LNCAP (cell line): ENCODE measurements at regions not wholly inside any gene's neighbourhood (a gene's known extent, or its start where the extent isn't known, plus 50 kb on each side); places are given as distances from the start of the nearest gene placed in this dataset.

Experiments used
- CTCF ChIP-seq: fragments of 450-650 bp; IDR thresholded peaks from 2 replicates; pipeline ENCODE4 v1.5.1; 2017; ENCODE audit warnings: mild to moderate bottlenecking

DNA sequence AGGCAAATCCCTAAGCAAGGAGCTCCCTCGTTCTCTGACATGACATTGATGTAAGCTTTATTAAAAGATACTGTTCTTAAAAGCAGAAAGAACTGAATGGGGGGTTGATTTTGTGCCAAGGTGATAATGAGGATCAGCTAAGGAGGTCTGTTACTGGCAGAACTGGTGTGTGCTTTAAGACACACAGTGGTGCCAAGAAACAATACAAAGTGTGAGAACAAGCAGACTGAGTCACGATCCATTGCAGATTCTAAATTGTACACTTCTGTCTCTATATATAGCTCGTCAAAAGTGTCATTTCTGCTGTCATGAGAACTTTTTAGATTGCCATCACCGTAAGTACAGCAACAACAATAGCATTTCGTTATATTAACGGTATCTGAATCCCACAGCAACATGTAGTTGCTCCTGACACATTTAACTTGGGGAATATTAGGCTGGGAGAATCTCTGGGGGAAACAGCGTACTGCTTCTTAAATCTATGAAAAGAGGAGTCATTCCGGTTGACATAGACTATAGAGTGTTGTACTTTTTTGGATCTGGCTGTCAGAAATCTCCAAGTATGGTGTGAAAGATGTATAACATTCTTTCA lies 151.3 kb upstream of the PRKD1 start:
- no peak for TF ChIP-seq CTCF

GRCh38 chr14:30082486-30082885 lies 154.8 kb upstream of the PRKD1 start:
- no peak for TF ChIP-seq CTCF

GRCh38 chr14:30084811-30085210 lies 157.2 kb upstream of the PRKD1 start:
- TF ChIP-seq CTCF, result no peak

DNA sequence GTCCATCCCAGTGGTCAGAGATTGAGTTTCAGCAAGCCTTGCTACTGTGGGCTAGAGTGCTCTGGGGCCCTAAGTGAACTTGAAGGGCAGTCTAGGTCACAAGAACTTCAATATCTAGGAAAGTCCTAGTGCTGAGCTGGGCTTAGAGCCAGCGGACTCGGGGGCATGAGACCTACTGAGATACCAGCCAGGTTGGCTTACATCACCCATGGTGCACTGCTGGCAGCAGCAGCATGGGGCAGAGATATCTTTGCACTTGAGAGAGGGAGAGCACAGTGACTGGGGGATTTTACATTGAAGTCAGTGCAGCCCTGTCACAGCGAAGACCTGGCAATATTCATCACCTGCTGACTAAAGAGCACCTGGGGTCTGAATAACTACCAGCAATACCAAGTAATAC lies 158.3 kb upstream of the PRKD1 start:
- no peak for TF ChIP-seq CTCF

GRCh38 chr14:30088620-30089019 lies 161.0 kb upstream of the PRKD1 start:
- no peak for TF ChIP-seq CTCF

DNA sequence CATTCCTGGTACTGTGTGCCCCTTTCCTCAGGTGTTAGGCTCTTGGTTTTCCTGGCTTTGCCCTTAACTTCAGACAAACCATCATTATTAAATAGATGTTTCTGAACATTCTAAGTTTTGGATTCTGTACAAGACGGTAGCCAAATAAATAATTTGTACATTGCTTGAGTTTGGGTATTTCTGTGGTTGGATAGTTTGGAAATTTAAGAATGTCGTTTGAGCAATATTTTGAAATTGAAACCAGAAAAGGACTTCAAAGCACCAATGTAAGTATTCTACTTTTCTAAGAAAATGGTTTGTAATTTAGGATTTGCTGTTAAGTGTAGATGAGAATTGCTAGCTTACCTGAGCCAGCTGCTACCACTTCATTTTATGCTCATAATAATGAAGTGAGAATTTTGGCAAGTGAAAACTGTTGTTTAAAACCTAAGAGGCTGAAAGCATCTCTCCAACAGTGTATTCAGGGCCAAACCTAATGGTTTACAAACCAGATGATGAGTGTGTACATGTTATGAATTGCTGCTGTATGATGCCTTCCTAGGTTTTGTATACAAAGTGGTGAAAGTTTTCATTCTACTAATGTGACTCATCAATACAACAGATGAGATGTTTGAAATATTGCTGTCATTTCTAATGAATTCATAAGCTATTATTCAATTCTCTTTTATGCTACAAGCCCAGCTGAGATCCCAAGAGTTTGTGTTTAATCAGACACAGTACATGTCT lies 181.5 kb upstream of the PRKD1 start:
- TF ChIP-seq CTCF, result no peak

DNA sequence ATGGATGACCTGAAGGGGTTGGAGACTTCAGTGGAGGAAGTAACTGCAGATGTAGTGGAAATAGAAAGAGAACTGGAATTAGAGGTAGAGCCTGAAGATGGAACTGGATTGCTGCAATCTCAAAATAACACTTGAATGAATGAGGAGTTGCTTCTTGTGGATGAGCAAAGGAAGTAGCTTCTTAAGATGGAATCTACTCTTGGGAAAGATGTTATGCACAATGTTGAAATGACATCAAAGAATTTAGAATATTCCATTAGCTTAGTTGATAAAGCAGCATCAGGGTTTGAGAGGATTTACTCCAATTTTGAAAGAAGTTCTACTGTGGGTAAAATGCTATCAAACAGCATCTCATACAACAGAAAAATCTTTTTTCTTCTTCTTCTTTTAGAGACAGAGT lies 186.4 kb upstream of the PRKD1 start:
- TF ChIP-seq CTCF, result no peak
